ENCODE measurements at regions not wholly inside any gene's neighbourhood (a gene's known extent, or its start where the extent isn't known, plus 50 kb on each side); places are given as distances from the start of the nearest gene placed in this dataset.
"Not testable (repeated sequence)": the region's sequence is repeated elsewhere in the genome, so short reads cannot be mapped to it uniquely, and the experiment has no call there.

DNA sequence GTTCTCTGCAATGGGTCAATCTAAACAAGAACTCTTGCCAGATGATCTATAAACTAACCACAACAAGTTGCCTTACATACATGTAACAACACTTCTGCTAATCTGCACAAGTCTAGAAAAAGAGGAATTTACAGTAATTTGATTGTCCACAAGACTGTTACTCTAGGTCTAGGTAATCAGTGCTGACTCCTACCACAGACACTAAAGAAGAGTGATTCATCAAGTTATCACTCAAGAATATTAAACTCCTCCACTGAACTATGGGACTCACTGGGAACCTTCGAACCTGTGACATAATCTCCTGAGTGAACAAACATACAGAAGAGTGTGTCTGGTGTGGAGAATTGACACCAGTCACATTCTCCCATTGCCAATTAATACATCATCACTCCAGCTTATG is 138.3 kb downstream of the ANXA2 start:
- no peak for DNase-seq (ENCODE audit: low read depth in 3 of 3)

DNA sequence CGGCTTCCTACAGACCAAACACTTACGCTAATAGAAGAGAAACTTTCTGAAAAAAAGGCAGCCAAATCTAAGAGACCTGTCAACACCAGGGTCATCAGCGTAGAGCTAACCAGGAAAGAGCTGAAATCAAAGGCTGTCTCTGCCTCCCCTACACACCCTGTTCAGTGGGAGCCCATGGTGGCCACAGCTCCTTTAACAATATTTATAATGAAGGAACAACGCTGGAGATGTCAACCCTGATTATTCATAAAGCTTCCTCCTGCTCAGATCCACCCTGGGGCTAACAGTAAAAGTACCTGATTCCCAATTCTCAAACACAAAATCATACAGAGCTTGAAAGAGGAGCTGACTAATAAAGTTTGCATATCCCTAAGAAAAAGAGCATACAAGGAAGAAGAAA is 133.7 kb downstream of the ANXA2 start:
- DNase-seq (ENCODE audit: low read depth in 3 of 3) = no peak

DNA sequence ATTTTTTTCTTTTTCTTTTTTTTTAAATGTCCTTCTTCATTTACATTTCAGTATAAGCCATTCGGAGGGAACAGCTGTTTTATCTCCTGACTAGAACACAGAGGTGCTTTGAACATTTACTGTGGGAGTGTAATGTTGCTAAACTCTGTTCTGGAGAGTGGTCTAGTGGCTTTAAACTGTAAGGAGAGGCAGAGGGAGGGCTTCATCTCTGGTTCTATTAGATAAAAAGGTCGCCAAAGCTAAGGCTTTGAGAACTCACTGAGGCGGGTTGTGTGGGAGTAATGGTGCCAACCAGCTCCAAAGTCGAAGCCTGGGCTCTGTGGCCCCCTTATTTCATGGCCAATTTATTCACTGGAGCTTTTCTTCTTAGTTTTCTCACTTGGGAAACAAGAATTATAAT is 133.2 kb downstream of the ANXA2 start:
- no peak for DNase-seq (ENCODE audit: low read depth in 3 of 3)

DNA sequence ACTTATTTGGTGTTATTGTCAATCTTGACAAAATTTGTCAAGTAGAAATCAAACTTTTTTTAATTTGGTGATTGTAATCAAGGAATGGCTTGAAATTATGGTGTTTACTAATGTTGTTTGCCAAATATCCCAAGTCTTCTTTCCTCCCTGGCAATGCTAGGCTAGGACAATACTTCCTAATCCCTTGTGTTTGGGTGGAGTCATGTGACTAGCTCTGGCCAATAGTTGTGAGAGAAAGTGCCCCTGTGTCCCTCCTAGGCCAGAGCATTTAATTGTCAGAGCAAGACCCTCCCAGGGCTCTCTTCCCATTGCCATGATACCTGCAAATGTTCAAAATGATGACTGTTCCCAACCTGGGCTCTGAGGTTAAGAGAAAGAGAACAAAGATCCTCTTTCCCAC is 132.7 kb downstream of the ANXA2 start:
- DNase-seq (ENCODE audit: low read depth in 3 of 3) = no peak

DNA sequence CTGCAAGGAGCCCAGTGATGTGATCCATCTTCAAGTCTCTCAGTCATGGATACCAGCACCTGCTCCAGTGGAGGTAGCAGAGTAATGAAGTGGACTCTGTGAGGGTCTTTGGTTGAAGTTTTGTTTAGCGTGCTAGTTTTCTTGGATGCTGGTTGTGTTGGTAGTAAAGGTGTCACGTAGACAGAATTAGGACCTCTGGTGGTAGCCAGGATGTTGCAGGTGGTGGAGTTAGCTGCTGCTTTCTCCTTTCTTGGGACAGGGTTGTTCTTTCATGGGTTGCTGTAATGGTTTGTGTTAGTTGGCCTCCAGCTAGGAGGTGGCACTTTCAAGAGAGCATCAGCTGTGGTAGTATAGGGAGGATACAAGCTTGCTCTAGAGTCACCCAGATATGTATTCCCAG is 125.2 kb downstream of the ANXA2 start:
- no peak for DNase-seq (ENCODE audit: low read depth in 3 of 3)

DNA sequence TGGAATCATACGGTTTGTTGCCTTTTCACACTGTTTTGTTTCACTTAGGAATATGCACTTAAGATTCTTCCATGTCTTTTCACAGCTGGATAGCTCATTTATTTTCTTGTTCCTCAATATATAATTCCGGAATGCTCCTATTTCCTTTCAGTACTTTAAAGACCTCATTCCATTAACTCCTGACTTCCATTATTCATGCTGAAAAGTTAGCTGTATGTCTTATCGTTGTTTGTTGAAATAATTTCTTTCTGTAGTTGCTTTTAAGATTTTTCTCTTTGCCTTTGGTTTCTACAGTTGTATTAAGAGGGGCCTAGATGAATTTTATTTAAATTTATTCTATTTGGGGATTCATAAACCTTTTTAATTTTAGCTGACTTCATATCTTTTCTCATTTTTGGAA is 122.2 kb downstream of the ANXA2 start:
- DNase-seq (ENCODE audit: low read depth in 3 of 3) = no peak

DNA sequence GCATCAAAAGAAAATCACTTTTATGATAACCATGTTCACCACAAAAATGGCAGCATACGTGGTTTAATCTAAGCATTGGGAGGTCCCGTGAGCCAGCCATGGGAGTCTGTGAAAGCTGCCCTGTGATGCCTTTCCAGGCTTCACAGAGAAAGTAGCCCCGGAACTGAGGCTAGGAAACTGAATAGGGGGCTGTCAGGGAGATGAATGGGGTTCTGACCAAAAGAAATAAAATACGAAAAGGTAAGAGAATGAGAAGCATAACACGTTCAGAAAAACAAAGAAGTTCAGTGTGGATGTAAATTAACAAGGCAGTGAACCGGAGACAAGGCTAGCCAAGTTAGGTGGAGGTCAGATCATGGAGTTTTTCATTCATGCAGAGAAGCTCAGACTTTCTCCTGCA is 118.9 kb downstream of the ANXA2 start:
- no peak for DNase-seq (ENCODE audit: low read depth in 3 of 3)

DNA sequence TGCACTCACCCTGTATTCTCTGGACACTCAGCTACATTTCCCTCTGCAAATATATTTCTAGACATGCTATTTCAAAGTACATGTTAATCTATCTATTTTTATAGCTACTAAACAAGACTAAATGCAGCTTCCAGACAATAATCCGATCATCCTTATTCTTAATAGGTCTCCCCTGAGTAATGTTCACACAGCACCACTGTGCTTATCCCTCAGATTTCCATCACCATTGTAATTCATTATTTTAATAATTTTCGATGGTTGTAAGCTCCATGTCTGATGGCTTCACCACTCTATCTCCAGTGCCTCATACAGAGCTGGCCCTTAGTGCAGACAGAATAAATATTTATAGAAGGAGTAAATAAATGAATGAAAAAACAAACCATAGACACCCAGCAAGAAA is 117.5 kb downstream of the ANXA2 start:
- DNase-seq (ENCODE audit: low read depth in 3 of 3) = no peak

DNA sequence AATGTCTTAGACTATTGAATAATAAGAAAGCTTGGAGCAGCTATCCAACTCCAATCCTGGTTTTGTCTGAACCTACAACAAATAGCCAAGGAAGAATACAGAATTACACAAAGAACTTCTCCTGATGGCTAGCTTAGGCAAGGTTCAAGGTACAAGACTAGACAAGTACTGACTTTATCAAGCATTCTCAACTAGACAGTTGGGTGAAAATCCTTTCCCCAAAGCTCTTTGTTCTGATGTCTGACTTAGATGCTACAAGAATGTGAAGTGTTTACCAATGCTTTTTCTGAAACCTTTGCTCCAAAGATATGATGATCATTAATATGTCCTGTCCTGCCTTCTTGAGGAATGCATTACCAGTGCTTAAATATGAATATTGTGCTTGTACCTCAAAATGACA is 113.8 kb downstream of the ANXA2 start:
- DNase-seq (ENCODE audit: low read depth in 3 of 3) = no peak

DNA sequence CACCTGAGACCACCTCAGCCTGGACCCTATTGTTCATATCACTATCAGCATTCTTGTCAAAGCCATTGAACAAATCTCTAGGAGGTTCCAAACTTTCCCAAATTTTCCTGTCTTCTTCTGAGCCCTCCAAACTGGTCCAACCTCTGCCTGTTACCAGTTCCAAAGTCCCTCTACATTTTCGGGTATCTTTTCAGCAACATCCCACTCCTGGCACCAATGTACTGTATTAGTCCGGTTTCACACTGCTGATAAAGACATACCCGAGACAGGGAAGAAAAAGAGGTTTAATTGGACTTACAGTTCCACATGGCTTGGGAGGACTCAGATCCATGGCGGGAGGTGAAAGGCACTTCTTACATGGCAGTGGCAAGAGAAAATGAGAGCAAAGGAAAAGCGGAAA is 101.9 kb downstream of the ANXA2 start:
- not testable (repeated sequence) for DNase-seq (ENCODE audit: low read depth in 3 of 3)

DNA sequence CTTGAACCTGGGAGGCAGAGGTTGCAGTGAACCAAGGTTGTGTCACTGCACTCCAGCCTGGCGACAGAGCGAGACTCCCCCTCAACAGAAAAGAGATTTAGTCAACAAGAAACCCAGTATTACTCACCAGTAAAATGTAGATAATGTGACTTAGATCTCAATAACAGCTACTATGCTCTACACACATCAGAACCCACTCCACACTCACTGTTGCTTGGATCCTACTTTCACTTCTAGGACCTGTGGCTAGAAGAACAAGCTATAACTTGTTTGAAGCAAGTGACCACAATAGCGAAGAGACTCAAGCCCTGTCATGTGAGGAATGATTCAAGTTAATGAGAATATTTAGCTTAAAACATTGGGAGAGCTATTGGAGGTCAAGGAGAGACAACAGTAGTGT is 100.7 kb downstream of the ANXA2 start:
- no peak for DNase-seq (ENCODE audit: low read depth in 3 of 3)
